Parathyroid adenoma (tissue), 2 donors: ENCODE measurements at regions not wholly inside any gene's neighbourhood (a gene's known extent, or its start where the extent isn't known, plus 50 kb on each side); places are given as distances from the start of the nearest gene placed in this dataset.

Experiments used
- H2AFZ ChIP-seq: fragments of 300-600 bp; sonication (generic); one replicate; pipeline ENCODE4 v1.7.0; 2017; ENCODE audit warnings: antibody characterized with exemption, mild to moderate bottlenecking
- H3K27ac ChIP-seq: fragments of 300-600 bp; sonication (generic); one replicate; pipeline ENCODE4 v1.7.0; 2017
- H3K27me3 ChIP-seq: fragments of 300-600 bp; sonication (generic); one replicate; pipeline ENCODE4 v1.7.0; 2017; ENCODE audit warnings: low read length; ENCODE audit not compliant: control insufficient read depth, insufficient read depth
- H3K36me3 ChIP-seq: fragments of 300-600 bp; sonication (generic); one replicate; pipeline ENCODE4 v1.7.0; 2017; ENCODE audit warnings: low read length; ENCODE audit not compliant: control insufficient read depth, insufficient read depth
- H3K4me1 ChIP-seq: fragments of 300-600 bp; sonication (generic); one replicate; pipeline ENCODE4 v1.7.0; 2017; ENCODE audit warnings: control low read depth
- H3K4me2 ChIP-seq: fragments of 300-600 bp; sonication (generic); one replicate; pipeline ENCODE4 v1.7.0; 2017; ENCODE audit warnings: low read length
- H3K4me3 ChIP-seq: fragments of 300-600 bp; sonication (generic); one replicate; pipeline ENCODE4 v1.7.0; 2017; ENCODE audit warnings: low read depth, low read length
- H3K79me2 ChIP-seq: fragments of 300-600 bp; sonication (generic); one replicate; pipeline ENCODE4 v1.7.0; 2017; ENCODE audit warnings: control low read depth
- H3K9ac ChIP-seq: fragments of 300-600 bp; sonication (generic); one replicate; pipeline ENCODE4 v1.7.0; 2017; ENCODE audit warnings: mild to moderate bottlenecking
- H3K9me3 ChIP-seq: fragments of 300-600 bp; sonication (generic); one replicate; pipeline ENCODE4 v1.7.0; 2017; ENCODE audit warnings: low read length; ENCODE audit not compliant: control insufficient read depth
- TF ChIP-seq, protein P1 (sequence below): fragments of 300-600 bp; sonication (generic); IDR thresholded peaks from one replicate; pipeline ENCODE4 v1.7.0; 2017; ENCODE audit warnings: antibody characterized with exemption, mild to moderate bottlenecking
- donor health status: primary hyperparathyroidism.

DNA sequence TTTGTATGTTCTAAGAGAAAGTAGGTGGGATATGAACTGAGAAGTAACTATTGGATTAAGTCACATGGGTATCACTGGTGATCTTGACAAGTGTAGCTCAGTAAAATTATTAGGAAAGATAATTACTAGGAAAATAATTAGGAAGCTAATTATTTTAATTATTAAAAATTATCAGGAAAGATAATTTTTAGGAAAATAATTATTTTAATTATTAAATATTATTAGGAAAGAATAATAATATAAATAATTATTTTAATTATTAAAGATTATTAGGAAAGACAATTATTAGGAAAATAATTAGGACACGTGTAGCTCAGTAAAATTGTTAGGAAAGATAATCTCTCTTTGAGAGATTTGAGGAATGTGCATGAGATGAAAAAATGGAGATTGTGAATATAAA, 623.4 kb upstream of the PIK3C3 start:
- Histone ChIP-seq H3K9ac (no peak overlapping the region), H3K9me3 (no peaks in the 10 kb centered on the region), H3K4me1 (no peaks in the 10 kb centered on the region), H3K4me2 (no peak overlapping the region), H3K27ac (no peak overlapping the region), H3K79me2 (no peaks in the 10 kb centered on the region), H2AFZ (no peak overlapping the region), H3K4me3 (no peak overlapping the region), H3K36me3 (no peaks in the 10 kb centered on the region), H3K27me3 (no peaks in the 10 kb centered on the region)
- TF ChIP-seq, protein P1, sequence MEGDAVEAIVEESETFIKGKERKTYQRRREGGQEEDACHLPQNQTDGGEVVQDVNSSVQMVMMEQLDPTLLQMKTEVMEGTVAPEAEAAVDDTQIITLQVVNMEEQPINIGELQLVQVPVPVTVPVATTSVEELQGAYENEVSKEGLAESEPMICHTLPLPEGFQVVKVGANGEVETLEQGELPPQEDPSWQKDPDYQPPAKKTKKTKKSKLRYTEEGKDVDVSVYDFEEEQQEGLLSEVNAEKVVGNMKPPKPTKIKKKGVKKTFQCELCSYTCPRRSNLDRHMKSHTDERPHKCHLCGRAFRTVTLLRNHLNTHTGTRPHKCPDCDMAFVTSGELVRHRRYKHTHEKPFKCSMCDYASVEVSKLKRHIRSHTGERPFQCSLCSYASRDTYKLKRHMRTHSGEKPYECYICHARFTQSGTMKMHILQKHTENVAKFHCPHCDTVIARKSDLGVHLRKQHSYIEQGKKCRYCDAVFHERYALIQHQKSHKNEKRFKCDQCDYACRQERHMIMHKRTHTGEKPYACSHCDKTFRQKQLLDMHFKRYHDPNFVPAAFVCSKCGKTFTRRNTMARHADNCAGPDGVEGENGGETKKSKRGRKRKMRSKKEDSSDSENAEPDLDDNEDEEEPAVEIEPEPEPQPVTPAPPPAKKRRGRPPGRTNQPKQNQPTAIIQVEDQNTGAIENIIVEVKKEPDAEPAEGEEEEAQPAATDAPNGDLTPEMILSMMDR = no peak

DNA sequence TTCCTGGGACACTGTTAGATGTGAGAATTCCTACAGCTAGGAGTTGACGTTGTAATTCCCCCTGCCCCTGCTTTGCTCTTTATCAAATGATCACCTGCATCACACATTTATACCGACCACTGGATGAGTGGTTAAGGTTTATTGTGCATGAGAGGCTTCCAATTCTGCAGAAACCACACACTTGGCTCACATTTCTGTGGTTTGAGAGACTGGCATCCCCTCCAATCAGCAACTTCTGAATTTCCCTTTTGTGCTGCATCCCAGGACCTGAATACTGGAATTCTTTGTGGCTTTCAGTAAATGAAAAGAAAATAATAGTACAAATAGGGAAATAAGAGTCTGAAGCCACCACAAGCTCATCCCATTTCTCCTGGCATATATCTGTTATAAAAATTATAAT, 628.7 kb upstream of the PIK3C3 start:
- Histone ChIP-seq H2AFZ (no peak overlapping the region), H3K27me3 (no peaks in the 10 kb centered on the region), H3K27ac (no peak overlapping the region), H3K9me3 (no peaks in the 10 kb centered on the region), H3K4me1 (no peaks in the 10 kb centered on the region), H3K79me2 (no peaks in the 10 kb centered on the region), H3K4me3 (no peak overlapping the region), H3K36me3 (no peaks in the 10 kb centered on the region), H3K4me2 (no peak overlapping the region), H3K9ac (no peak overlapping the region)
- TF ChIP-seq, protein P1 = no peak

DNA sequence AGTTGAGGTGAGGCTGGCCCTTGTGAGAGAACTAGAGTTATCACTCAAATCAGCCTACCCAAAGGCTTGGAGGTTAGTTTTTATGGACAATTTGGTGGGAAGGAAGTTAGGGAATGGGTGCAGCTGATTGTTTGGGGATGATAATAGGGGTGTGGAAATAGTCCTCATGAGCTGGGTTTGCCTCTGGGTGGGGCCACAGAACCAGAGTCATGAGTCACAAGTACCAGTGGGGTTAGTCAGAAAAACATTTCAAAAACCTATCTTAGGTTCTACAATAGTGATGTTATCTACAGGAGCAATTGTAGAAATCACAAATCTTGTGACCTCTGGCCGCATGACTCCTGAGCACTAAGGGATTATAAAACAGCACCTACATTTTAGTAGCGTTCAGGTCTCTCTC, 630.1 kb upstream of the PIK3C3 start:
- Histone ChIP-seq H3K9me3 (no peaks in the 10 kb centered on the region), H3K4me1 (no peaks in the 10 kb centered on the region), H3K79me2 (no peaks in the 10 kb centered on the region), H3K9ac (no peak overlapping the region), H2AFZ (no peak overlapping the region), H3K36me3 (no peaks in the 10 kb centered on the region), H3K27ac (no peak overlapping the region), H3K4me3 (no peak overlapping the region), H3K27me3 (no peaks in the 10 kb centered on the region), H3K4me2 (no peak overlapping the region)
- TF ChIP-seq, protein P1 = no peak

DNA sequence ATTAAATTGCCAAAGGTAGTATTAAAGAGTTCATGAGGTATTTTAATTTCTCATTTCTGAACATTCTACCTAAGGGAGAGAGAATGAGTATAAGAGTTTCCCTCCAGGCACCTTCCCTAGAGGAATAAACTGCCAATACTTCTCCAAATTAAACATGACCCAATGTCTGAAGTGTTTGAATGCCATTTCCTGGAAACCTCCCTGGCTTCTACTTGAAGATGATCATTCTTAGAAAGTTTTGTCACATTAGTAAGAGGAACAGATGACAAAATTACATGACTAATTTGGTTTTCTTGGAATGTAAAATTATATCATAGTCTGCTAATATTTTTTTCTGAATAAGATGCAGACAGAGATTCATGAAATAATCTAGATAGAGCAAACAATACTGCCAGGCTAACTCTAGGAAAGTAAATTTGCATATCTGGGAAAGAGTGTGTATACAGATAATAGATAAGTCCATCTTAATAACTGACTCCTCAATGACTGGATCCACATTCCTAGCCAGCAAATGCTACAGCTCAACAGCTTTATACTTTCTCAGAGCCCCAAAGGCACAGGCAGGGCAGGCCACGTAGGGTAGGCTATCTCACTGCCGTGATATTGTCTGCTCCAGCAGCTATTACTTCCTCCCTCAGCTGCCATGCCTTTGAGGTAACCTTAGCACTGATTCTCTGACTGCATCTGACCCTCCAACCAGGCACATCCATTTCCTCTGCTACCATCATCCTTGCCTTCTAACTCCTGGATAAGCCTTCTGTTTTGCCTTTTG, 630.8 kb upstream of the PIK3C3 start:
- H3K4me1 ChIP-seq = no peaks in the 10 kb centered on the region
- no peaks in the 10 kb centered on the region for H3K27me3 ChIP-seq
- H2AFZ ChIP-seq = no peak overlapping the region
- H3K4me2 ChIP-seq = no peak overlapping the region
- TF ChIP-seq, protein P1 = no peak
- no peak overlapping the region for H3K4me3 ChIP-seq
- H3K9me3 ChIP-seq = no peaks in the 10 kb centered on the region
- no peak overlapping the region for H3K27ac ChIP-seq
- no peaks in the 10 kb centered on the region for H3K36me3 ChIP-seq
- no peaks in the 10 kb centered on the region for H3K79me2 ChIP-seq
- H3K9ac ChIP-seq = no peak overlapping the region

DNA sequence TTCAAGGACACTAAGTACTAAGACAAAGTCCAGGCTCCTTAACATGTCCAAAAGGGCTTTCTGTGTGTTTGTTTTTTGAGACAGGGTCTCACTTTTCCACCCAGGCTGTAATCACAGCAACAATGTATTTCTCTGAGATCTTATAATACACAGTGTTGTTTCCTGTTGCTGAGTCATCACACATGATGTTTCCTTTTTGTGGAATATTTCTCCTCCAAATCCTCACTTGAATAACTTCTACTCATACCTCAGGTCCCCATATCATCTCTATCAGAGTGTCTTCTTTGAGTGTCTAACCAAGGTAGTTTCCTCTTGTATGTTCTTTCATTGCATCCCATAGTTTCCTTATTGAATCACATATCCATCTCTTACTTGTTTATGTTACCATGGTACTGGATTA, 632.0 kb upstream of the PIK3C3 start:
- Histone ChIP-seq H3K4me2 (no peak overlapping the region), H3K79me2 (no peaks in the 10 kb centered on the region), H3K9me3 (no peaks in the 10 kb centered on the region), H3K4me3 (no peak overlapping the region), H2AFZ (no peak overlapping the region), H3K27ac (no peak overlapping the region), H3K27me3 (no peaks in the 10 kb centered on the region), H3K9ac (no peak overlapping the region), H3K4me1 (no peaks in the 10 kb centered on the region), H3K36me3 (no peaks in the 10 kb centered on the region)
- TF ChIP-seq, protein P1 = no peak
